Germinal center (tissue), 1 donor: ENCODE measurements at regions not wholly inside any gene's neighbourhood (a gene's known extent, or its start where the extent isn't known, plus 50 kb on each side); places are given as distances from the start of the nearest gene placed in this dataset.
A peak's percentile ranks its signal among the peaks of the same experiment; 100 is the strongest.

ENCODE experiments used
- DNase-seq: peaks from one replicate; pipeline ENCODE4 v3.0.0; 2012; ENCODE audit warnings: mixed read lengths, low spot score

GRCh38 chr6:14031516-14031915 is 86.1 kb upstream of the CD83 start:
- no peak for DNase-seq

GRCh38 chr6:14035071-14035847 is 82.3 kb upstream of the CD83 start:
- DNase-seq, result no peak

- DNase-seq, result no peak
These were observed 81.7 kb upstream of the CD83 start for GRCh38 chr6:14035874-14036273.

GRCh38 chr6:14036911-14037310 is 80.7 kb upstream of the CD83 start:
- DNase-seq, result no peak

GRCh38 chr6:14037402-14038277 is 79.9 kb upstream of the CD83 start:
- DNase-seq, result no peak

GRCh38 chr6:14038467-14039437 is 78.8 kb upstream of the CD83 start:
- DNase-seq, result no peak

- DNase-seq, result no peak
These were observed 77.5 kb upstream of the CD83 start for GRCh38 chr6:14040042-14040441.

GRCh38 chr6:14046476-14047068 is 71.0 kb upstream of the CD83 start:
- peak; percentile 75 for DNase-seq

GRCh38 chr6:14047151-14047740 is 70.3 kb upstream of the CD83 start:
- DNase-seq, result no peak

- no peak for DNase-seq
These were observed 68.7 kb upstream of the CD83 start for GRCh38 chr6:14048837-14049236.

GRCh38 chr6:14051355-14051754 is 66.2 kb upstream of the CD83 start:
- no peak for DNase-seq

- no peak for DNase-seq
These were observed 63.8 kb upstream of the CD83 start for GRCh38 chr6:14053811-14054210.

GRCh38 chr6:14055541-14055940 is 62.0 kb upstream of the CD83 start:
- DNase-seq, result no peak

- DNase-seq, result no peak
These were observed 59.4 kb upstream of the CD83 start for GRCh38 chr6:14058029-14058695.

GRCh38 chr6:14058735-14059134 is 58.8 kb upstream of the CD83 start:
- DNase-seq, result no peak

- DNase-seq, result no peak
These were observed 57.7 kb upstream of the CD83 start for GRCh38 chr6:14059791-14060436.

GRCh38 chr6:14060971-14061370 is 56.6 kb upstream of the CD83 start:
- no peak for DNase-seq

GRCh38 chr6:14061643-14062042 is 55.9 kb upstream of the CD83 start:
- no peak for DNase-seq

GRCh38 chr6:14062345-14063029 is 55.1 kb upstream of the CD83 start:
- no peak for DNase-seq

GRCh38 chr6:14063756-14064155 is 53.8 kb upstream of the CD83 start:
- no peak for DNase-seq
